ENCODE measurements at regions not wholly inside any gene's neighbourhood (a gene's known extent, or its start where the extent isn't known, plus 50 kb on each side); places are given as distances from the start of the nearest gene placed in this dataset.

DNA sequence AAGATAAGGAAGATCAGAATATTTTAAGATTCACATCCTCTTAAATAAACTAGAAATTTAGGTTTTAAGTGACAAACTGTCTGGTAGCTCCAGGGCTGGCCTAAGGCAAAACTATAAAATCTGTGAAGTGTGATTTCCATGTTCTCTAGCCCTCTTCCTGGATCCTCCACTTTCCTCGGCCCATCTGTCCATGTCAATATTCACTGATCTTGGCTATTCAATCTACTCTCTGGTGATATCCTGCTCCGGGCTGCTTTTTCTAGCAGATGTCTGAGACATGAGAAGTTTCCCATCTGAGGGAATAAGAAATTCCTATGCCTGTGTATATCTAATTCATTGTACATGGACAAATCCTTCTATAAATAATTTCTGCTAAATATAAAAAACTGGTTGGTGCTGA lies 500.4 kb downstream of the GALC start:
- TF ChIP-seq EZH2 (IDR thresholded peaks at IDR 0.05; ENCODE audit: borderline replicate concordance, low read depth, low read length, poor library complexity, severe bottlenecking) = no peak
- TF ChIP-seq, protein P1, sequence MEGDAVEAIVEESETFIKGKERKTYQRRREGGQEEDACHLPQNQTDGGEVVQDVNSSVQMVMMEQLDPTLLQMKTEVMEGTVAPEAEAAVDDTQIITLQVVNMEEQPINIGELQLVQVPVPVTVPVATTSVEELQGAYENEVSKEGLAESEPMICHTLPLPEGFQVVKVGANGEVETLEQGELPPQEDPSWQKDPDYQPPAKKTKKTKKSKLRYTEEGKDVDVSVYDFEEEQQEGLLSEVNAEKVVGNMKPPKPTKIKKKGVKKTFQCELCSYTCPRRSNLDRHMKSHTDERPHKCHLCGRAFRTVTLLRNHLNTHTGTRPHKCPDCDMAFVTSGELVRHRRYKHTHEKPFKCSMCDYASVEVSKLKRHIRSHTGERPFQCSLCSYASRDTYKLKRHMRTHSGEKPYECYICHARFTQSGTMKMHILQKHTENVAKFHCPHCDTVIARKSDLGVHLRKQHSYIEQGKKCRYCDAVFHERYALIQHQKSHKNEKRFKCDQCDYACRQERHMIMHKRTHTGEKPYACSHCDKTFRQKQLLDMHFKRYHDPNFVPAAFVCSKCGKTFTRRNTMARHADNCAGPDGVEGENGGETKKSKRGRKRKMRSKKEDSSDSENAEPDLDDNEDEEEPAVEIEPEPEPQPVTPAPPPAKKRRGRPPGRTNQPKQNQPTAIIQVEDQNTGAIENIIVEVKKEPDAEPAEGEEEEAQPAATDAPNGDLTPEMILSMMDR (conservative IDR thresholded peaks at IDR 0.05; ENCODE audit: low read depth, low read length) = no peak
